Prostate gland (tissue), 2 donors: ENCODE measurements at regions not wholly inside any gene's neighbourhood (a gene's known extent, or its start where the extent isn't known, plus 50 kb on each side); places are given as distances from the start of the nearest gene placed in this dataset.

Experiments used
- POLR2AphosphoS5 ChIP-seq: sonication (generic); formaldehyde crosslinking; IDR thresholded peaks from one replicate; pipeline ENCODE4 v1.6.1; 2017; ENCODE audit warnings: antibody characterized with exemption
- TF ChIP-seq, protein P1 (sequence below), 4 experiments: fragments of 200-600 bp in 2 of 4; fragments of 450-650 bp in 2 of 4; sonication (generic) in 2 of 4; IDR thresholded peaks; 1 replicate in 3 of 4; 2 replicates in 1 of 4; pipeline ENCODE4 v1.5.1; 2016 to 2019; ENCODE audit warnings: antibody characterized with exemption in 4 of 4, mild to moderate bottlenecking in 2 of 4, moderate library complexity in 2 of 4

DNA sequence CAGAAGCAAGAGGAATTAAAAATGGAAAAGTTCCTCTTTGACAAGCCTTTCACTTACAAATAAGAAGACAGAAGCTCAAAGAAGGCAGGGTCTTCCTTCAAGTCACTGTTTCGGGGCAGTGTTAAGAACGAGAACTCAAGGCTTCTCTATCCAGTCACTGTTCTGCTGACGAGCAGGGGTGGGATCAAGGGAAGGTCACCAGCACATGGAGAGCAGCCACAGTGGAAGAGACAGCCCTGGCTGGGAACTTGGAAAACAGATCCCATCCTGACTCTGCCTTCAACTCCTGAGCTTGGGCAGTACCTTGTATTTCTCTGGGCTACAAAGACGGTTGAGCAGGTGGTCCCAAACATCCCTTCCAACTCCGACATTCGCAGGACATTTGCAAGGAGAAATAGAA lies 111.5 kb upstream of the LPP start:
- no peak for TF ChIP-seq POLR2AphosphoS5
- TF ChIP-seq, protein P1, sequence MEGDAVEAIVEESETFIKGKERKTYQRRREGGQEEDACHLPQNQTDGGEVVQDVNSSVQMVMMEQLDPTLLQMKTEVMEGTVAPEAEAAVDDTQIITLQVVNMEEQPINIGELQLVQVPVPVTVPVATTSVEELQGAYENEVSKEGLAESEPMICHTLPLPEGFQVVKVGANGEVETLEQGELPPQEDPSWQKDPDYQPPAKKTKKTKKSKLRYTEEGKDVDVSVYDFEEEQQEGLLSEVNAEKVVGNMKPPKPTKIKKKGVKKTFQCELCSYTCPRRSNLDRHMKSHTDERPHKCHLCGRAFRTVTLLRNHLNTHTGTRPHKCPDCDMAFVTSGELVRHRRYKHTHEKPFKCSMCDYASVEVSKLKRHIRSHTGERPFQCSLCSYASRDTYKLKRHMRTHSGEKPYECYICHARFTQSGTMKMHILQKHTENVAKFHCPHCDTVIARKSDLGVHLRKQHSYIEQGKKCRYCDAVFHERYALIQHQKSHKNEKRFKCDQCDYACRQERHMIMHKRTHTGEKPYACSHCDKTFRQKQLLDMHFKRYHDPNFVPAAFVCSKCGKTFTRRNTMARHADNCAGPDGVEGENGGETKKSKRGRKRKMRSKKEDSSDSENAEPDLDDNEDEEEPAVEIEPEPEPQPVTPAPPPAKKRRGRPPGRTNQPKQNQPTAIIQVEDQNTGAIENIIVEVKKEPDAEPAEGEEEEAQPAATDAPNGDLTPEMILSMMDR (IDR thresholded peaks at IDR 0.05): no peak
